ENCODE measurements at regions not wholly inside any gene's neighbourhood (a gene's known extent, or its start where the extent isn't known, plus 50 kb on each side); places are given as distances from the start of the nearest gene placed in this dataset.

DNA sequence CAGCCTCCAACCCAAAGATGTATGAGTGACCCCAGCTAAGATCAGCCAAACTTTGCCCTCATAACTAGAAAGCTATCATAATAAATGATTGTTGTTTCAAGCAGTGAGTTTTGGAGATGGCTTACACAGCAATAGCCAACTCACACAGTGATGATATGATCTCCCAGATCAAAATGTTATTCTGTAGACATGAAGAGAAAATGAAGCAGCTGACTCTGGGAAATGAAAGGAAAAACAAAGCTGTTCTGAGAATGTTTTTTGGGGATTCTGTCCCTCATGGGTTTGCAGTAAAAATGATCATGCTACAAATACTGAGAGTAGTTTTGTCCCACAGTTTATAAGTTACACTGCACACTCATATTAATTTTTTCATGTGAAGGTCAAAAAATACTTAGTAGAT, 617.8 kb downstream of the MRPL39 start:
- no peak for DNase-seq

DNA sequence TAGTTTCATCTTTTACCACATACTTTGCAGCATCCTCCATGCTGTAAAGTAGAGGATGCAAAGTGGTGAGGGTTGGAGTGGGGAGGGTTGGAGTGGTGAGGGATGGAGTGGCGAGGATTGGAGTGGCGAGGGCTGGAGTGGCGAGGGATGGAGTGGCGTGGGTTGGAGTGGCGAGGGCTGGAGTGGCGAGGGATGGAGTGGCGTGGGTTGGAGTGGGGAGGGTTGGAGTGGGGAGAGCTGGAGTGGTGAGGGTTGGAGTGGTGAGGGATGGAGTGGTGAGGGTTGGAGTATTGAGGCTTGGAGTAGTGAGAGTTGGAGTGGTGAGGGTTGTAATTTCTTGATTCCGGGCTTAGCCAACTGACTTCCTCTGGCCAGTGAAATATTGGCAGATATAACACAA, 618.3 kb downstream of the MRPL39 start:
- DNase-seq = no peak

- no peak for DNase-seq
Observed at GRCh38 chr21:24976238-24976637, 631.0 kb downstream of the MRPL39 start.

DNA sequence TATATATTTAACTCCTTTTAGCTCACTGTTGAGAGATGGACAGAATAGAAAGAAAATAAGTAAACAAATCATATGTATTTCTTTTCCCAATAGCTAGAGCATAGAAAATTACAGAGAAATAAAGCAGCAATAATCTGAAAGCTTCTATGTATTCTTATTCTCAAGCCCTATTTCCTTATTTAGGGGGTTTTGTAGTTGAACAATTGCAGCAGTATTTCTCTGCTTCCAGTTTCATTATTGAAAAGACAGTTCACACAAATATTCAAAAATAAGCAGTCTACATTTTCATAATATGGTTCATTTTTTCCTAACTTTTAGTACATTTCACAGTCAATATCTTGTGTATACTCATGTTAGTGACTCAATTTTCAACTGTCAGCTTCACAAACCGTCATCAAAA, 638.2 kb downstream of the MRPL39 start:
- no peak for DNase-seq

GRCh38 chr21:24955275-24955961, 651.9 kb downstream of the MRPL39 start:
- DNase-seq = no peak

GRCh38 chr21:24948186-24948585, 659.1 kb downstream of the MRPL39 start:
- no peak for DNase-seq

DNA sequence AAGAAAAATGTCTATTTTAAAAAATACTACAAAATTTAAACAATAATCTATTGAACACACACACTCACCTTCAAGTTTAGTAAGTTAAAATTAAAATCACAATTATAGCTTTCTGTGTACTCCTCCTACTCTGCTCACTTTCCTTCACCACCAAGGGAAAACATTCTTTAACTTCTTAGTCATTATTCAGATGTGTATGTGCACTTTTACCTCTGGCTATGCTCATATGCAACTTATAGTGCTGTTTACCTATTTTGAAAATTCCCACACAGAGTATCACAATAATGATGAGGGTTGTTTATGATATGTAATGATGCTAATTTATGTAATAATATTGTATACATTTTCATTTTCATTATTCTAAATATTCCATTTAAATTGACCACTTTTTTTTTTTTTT, 661.4 kb downstream of the MRPL39 start:
- no peak for DNase-seq

DNA sequence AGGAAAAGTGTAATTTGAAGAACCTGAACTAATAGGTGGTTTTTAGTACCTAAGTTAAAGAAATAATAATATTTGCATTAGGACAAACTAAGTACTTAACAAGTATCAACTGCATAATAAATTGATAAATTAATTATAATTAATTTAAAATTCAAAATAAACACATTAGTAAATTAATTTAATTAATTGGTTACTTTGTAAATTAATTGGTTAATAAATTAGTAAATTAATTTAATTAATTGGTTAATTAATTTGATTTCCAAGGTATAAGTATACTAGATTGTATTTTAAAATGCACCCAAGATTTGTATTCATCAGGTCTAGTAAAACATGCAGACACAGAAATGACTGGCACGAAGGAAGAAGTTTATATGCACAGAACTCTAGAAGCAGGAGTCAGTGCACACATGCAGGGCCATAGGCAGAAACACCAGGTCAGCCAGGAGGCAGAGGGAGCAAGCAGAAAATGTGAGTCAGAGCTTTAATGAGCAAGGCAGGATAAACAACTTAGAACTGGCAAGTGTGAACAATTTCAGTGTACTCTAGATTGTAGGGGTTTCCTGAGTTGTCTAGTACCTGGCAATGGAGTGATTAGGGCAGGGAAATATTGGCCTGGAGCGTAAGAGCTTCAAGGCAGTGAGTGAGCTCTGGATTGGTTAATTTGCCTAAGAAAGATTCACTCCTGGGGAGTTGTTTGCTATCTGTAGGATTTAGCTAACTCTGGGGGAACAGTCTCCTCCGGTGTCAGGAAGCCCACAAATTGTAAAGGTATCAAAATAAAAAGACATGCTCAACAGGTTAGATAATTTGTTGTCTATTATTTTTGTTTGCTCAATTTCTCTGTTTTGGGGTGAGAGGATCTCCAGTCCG, 665.7 kb downstream of the MRPL39 start:
- no peak for DNase-seq

- DNase-seq = no peak
Observed at GRCh38 chr21:24939291-24939690, 668.0 kb downstream of the MRPL39 start.

GRCh38 chr21:24938573-24938972, 668.7 kb downstream of the MRPL39 start:
- no peak for DNase-seq

DNA sequence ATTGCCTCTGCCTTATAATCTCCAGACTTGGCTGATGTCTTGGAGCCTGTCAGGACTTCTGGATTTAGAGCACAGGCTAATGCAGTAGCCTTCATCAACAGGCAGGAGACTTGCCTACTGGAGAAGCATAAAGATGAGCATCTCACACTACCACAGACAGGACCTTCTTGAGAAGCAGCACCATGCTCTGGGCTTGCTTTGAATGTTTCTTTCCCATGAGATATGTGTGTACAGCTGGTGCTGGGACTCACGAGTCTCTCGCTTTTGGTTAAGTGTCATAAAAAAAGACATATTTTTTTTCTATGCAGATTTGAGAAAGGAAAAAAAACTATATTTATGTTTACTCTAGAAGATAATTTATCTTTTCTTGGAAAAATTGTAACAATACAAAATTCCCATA, 671.3 kb downstream of the MRPL39 start:
- no peak for DNase-seq

DNA sequence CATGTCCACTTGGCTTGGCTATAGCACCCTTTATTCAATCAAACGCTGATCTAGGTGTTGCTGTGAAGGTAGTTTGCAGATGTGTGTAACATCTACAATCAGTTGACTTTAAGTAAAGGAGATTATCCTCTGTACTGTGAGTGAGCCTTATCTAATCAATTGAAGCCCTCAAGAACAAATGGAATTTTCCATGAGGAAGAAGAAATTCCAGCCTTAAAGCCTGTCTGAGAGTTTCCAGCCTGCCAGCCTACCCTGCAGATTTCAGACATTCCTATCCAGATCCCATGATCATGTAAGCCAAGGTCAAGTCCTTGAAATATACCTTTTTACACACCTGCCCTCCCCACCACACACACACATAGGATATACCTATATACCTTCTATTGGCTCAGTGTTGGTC, 696.7 kb downstream of the MRPL39 start:
- no peak for DNase-seq

DNA sequence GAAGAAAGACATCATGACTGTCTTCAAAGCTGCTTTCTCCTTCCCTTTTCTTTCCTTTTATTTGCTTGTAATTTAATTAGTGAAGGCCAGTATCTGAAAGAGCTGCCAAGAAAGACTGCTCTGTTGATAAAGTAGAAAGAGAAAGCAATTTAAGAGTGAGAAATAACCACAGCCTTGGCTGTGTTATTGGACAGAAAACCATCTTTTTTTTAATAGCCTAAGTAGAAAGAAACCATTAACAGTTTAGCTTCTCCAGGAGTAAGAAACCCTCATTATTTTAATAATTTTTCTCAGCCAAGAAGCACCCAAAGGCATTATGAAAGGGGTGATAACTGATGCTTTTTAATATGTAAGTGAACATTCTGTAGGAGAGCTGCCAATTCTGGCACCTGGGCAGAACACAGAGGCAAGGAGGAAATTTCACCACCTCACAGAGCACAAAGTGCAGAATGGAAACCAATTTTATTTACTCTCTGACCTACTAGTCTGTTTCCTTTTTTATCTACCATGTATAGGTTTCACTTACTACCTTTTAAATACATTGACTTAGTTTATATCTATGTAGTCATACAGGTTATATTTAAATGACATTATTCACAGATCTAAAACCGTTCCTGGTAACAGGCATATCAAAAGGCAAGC, 703.2 kb downstream of the MRPL39 start:
- no peak for DNase-seq

- DNase-seq = no peak
Observed at GRCh38 chr21:24899138-24899537, 708.1 kb downstream of the MRPL39 start.

DNA sequence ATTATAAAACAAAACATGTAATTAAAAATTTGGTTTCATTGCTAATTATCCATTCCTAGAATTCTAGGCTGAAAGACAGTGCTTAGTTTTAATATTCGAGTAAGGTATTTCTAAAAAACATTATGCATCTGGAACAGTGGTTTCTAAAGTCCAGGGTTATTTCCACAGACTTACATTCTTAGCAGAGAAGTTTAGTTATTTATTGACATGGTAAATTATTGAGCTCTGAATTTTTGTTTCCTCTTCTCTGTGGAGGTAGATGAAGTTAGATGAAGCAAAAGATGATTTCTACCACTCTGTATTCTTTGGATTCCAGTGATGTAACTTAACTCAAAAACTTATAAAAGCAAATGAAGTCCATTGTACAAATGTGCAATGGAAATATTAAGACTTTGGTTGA, 709.4 kb downstream of the MRPL39 start:
- no peak for DNase-seq

GRCh38 chr21:24896735-24897124, 710.6 kb downstream of the MRPL39 start:
- DNase-seq = no peak

DNA sequence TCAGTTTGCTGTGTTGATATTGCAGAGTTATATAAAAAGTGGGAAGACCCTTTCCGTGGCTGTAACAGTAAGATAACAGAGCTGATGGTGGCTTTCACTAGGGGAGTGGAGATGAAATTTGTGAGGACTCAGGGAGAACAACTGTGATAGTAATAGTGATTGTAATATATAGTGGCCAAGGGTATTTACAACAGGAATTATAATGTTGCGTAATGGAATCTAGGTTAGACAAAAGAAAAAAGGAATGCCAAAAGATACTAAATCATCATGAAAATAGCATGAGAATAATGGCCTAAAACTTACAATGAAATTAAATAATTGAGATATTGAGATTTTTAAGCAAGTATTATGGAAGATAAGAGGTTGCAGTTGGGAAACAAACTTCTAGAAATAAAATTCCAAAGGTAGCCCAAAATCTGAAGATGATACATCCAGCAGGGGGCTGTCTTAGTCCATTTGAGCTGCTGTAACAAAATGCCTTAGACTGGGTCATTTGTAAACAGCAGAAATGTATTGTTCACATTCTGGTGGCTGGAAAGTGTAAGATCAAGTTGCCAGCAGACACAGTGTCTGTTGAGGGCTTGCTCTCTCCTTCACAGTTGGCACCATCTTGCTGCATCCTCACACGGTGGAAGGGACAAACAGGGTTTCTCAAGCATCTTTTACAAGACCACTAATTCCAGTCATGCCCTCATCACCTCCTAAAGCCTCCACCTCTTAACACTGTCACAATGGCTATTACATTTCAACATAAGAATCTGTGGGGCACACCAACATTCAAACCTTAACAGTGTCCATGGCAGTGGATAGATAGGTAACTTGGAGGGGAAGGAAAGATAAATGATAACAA, 711.2 kb downstream of the MRPL39 start:
- no peak for DNase-seq

GRCh38 chr21:24894324-24894723, 713.0 kb downstream of the MRPL39 start:
- DNase-seq = no peak

GRCh38 chr21:24890021-24890420, 717.3 kb downstream of the MRPL39 start:
- DNase-seq = no peak

DNA sequence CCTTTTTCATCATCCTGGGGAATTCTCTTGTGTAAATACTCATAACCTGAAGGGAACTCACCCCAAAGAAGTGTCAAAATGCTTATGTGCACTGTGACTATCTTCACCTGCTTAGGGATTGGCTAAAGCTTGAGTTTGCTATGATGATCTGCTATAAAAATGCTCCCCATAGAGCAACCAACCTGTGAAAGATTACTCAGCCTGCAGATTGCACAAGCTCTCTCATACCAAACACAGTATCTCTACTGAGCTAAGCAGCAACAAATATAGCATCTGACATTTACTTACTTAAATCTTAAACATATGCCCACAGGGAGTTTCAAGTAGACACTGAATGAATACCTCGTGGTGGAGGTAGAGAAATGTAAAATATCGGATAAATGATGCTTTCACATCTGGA, 725.8 kb downstream of the MRPL39 start:
- no peak for DNase-seq

GRCh38 chr21:24870633-24871032, 736.6 kb downstream of the MRPL39 start:
- DNase-seq = no peak

DNA sequence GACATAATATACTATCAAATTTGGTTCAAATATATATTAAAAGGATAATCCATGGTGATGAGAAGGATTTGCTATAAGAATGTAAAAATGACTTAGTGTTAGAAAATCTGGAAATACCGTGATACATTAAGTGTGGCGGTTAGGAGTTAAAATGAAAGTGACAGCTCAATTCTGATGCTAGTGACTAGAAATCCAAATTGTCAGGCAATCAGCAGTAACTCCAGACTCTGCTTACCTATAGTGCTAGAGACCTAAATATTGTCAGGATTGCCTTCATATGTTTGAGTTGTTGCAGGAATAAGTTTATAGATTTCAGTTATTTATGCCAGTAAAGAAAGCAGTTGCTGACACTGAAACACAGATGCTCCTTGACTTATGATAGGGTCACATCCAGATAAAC, 737.4 kb downstream of the MRPL39 start:
- no peak for DNase-seq

DNA sequence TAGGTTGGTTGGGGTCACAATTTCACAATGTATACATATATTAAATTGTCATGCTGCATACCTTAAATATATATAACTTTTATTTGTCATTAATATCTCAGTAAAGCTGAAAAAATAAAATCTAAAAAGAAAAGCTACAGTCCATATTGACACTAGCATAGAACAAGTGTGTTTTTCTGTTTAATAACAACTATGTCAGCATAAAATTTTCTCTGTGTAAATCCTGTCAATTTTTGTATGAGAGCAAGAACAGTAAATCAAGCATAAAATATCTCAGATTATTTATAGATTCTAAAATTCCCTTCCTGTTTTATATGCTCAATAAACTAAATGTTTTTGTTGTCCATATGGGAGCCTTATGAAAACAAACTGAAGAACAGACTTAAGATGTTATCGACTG, 739.2 kb downstream of the MRPL39 start:
- DNase-seq = no peak
